ENCODE measurements at regions not wholly inside any gene's neighbourhood (a gene's known extent, or its start where the extent isn't known, plus 50 kb on each side); places are given as distances from the start of the nearest gene placed in this dataset.
"Not testable (repeated sequence)": the region's sequence is repeated elsewhere in the genome, so short reads cannot be mapped to it uniquely, and the experiment has no call there.

GRCh38 chr2:106339609-106340008, 128.6 kb downstream of the RGPD3 start:
- DNase-seq (ENCODE audit: low read depth), result no peak

- no peak for DNase-seq (ENCODE audit: low read depth)
Measured at GRCh38 chr2:106339132-106339531, 129.1 kb downstream of the RGPD3 start.

GRCh38 chr2:106338043-106338442, 130.2 kb downstream of the RGPD3 start:
- DNase-seq (ENCODE audit: low read depth), result no peak

GRCh38 chr2:106336737-106337136, 131.5 kb downstream of the RGPD3 start:
- DNase-seq (ENCODE audit: low read depth), result no peak

GRCh38 chr2:106336108-106336507, 132.1 kb downstream of the RGPD3 start:
- no peak for DNase-seq (ENCODE audit: low read depth)

GRCh38 chr2:106334802-106335201, 133.4 kb downstream of the RGPD3 start:
- DNase-seq (ENCODE audit: low read depth), result no peak

- DNase-seq (ENCODE audit: low read depth), result not testable (repeated sequence)
Measured at GRCh38 chr2:106333253-106333873, 134.8 kb downstream of the RGPD3 start.

GRCh38 chr2:106332054-106332453, 136.2 kb downstream of the RGPD3 start:
- no peak for DNase-seq (ENCODE audit: low read depth)

GRCh38 chr2:106330384-106331261, 136.5 kb upstream of the UXS1 start:
- DNase-seq (ENCODE audit: low read depth), result not testable (repeated sequence)

GRCh38 chr2:106323337-106324013, 129.4 kb upstream of the UXS1 start:
- no peak for DNase-seq (ENCODE audit: low read depth)

GRCh38 chr2:106322281-106322680, 128.2 kb upstream of the UXS1 start:
- no peak for DNase-seq (ENCODE audit: low read depth)

GRCh38 chr2:106320439-106320838, 126.3 kb upstream of the UXS1 start:
- DNase-seq (ENCODE audit: low read depth), result not testable (repeated sequence)

- no peak for DNase-seq (ENCODE audit: low read depth)
Measured at GRCh38 chr2:106316915-106317314, 122.8 kb upstream of the UXS1 start.

GRCh38 chr2:106314444-106314843, 120.3 kb upstream of the UXS1 start:
- no peak for DNase-seq (ENCODE audit: low read depth)

GRCh38 chr2:106311041-106311370, 116.9 kb upstream of the UXS1 start:
- no peak for DNase-seq (ENCODE audit: low read depth)

- no peak for DNase-seq (ENCODE audit: low read depth)
Measured at GRCh38 chr2:106307860-106308259, 113.8 kb upstream of the UXS1 start.

- no peak for DNase-seq (ENCODE audit: low read depth)
Measured at GRCh38 chr2:106306387-106306786, 112.3 kb upstream of the UXS1 start.

GRCh38 chr2:106304612-106305184, 110.6 kb upstream of the UXS1 start:
- no peak for DNase-seq (ENCODE audit: low read depth)

GRCh38 chr2:106299696-106300095, 105.6 kb upstream of the UXS1 start:
- no peak for DNase-seq (ENCODE audit: low read depth)

GRCh38 chr2:106296182-106296815, 102.2 kb upstream of the UXS1 start:
- DNase-seq (ENCODE audit: low read depth), result no peak

- DNase-seq (ENCODE audit: low read depth), result no peak
Measured at GRCh38 chr2:106294182-106294581, 100.1 kb upstream of the UXS1 start.

- DNase-seq (ENCODE audit: low read depth), result no peak
Measured at GRCh38 chr2:106293271-106293783, 99.2 kb upstream of the UXS1 start.

Data from amniotic epithelial cell (primary cell).